ENCODE measurements at regions not wholly inside any gene's neighbourhood (a gene's known extent, or its start where the extent isn't known, plus 50 kb on each side); places are given as distances from the start of the nearest gene placed in this dataset.

DNA sequence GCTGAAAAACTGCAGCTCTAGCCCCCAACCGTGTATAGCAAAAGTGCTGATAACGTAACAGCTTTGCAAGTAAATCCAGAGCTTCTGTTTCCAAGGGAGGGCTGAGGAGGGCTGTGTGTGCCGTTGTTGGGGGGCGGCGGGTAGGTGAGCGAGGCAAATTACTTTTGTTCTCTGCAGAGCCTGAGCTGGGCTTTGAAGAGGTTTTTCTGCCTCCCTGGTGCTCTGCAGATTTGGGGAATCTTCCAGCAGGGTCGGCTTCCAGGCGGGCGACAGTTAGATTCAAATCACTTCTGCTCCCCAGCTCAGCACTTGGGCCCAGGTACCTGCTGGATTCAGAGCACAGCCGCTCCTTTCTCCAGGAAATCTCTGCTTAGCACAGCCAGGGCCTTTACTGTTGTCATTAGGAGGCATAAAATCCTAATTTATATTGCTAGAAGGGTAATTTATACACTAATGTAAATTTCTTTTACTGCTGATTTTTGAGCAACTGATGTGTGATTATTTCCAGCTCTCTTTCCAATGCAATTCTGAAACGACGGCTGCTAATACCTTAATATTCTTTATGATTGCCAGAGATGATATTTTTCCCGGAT lies 442.4 kb downstream of the TYW1 start:
- TF ChIP-seq, protein P1, sequence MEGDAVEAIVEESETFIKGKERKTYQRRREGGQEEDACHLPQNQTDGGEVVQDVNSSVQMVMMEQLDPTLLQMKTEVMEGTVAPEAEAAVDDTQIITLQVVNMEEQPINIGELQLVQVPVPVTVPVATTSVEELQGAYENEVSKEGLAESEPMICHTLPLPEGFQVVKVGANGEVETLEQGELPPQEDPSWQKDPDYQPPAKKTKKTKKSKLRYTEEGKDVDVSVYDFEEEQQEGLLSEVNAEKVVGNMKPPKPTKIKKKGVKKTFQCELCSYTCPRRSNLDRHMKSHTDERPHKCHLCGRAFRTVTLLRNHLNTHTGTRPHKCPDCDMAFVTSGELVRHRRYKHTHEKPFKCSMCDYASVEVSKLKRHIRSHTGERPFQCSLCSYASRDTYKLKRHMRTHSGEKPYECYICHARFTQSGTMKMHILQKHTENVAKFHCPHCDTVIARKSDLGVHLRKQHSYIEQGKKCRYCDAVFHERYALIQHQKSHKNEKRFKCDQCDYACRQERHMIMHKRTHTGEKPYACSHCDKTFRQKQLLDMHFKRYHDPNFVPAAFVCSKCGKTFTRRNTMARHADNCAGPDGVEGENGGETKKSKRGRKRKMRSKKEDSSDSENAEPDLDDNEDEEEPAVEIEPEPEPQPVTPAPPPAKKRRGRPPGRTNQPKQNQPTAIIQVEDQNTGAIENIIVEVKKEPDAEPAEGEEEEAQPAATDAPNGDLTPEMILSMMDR (IDR thresholded peaks at IDR 0.05; ENCODE audit: low read depth, low read length), result no peak

DNA sequence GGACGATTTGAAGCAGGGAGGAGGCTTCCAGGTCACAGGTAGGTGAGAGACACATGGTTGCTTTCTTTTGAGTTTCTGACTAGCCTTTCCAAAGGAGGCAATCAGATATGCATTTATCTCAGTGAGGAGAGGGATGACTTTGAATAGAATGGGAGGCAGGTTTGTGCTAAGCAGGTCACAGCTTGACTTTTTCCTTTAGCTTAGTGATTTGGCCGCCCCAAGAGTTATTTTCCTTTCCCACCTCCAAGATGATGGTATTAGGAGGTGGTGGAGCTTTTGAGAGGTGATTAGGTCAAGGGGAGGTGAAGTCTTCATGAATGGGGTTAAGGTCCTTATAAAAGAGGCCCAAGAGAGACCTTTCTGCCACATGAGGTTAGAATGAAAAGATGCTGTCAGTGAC lies 443.7 kb downstream of the TYW1 start:
- TF ChIP-seq, protein P1 (IDR thresholded peaks at IDR 0.05; ENCODE audit: low read depth, low read length), result no peak
- H3K4me3 ChIP-seq (ENCODE audit: low read depth, low read length), result no peak overlapping the region

More for the DNA sequence above, 442.4 kb downstream of the TYW1 start:
- no peak overlapping the region for H3K4me3 ChIP-seq (ENCODE audit: low read depth, low read length)

DNA sequence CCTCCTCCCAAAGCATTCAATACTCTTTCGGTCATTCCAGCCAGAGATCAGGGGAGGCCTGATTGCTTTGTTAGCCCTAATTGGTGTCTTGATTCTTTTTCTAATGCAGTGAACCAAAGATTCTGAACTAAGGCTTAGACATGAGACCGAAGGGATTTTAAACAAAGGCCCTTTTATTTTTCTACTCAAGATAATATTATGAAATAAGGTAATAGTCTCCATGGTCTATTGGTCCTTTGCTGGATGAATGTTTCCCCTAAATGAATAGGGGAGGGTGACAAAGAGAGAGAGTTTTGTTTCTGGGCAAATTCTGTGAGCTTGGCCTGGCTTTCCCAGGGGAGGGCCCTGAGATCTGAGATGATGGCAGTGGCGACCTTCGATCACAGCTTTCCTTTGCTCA lies 449.1 kb downstream of the TYW1 start:
- TF ChIP-seq, protein P1 (IDR thresholded peaks at IDR 0.05; ENCODE audit: low read depth, low read length), result no peak
- H3K4me3 ChIP-seq (ENCODE audit: low read depth, low read length), result no peak overlapping the region

DNA sequence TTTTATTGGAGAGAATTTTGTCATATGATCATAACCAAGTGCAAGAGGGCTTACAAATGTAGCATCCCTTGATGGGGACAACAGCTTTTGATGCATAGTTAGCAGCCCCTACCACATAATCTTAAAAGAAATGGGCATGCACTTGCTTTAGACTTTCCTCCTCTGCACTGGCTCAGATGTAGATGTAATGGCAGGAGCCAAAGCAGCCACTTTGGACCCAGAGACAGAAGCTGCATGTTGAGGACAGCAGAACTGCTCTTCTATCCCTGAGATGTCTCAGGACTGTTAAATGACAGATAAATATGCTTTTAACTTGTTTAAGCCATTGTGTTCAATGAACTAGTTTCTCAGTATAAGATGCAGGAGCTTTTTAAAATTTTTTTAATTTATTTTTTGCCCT lies 450.7 kb downstream of the TYW1 start:
- TF ChIP-seq, protein P1 (IDR thresholded peaks at IDR 0.05; ENCODE audit: low read depth, low read length), result no peak
- H3K4me3 ChIP-seq (ENCODE audit: low read depth, low read length), result no peak overlapping the region

DNA sequence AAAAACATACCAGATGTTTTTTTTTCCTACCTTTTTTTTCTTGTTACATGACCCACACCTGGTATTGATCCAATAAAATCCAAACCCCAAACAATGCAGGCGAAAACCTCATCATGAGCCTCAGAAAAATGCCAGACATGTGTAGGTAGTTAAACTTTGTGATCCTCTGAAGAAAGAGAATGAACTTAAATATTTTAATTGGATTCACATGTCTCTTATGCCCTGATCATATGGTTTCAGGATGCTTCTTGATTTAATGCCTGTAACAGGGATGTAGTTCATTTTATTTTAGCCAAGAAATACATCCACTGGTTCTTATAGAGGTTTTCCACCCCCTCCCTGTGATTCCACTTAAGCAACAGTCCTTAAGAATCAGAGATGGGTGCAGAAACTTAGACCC lies 451.6 kb downstream of the TYW1 start:
- no peak overlapping the region for H3K4me3 ChIP-seq (ENCODE audit: low read depth, low read length)
- TF ChIP-seq, protein P1 (IDR thresholded peaks at IDR 0.05; ENCODE audit: low read depth, low read length), result no peak

DNA sequence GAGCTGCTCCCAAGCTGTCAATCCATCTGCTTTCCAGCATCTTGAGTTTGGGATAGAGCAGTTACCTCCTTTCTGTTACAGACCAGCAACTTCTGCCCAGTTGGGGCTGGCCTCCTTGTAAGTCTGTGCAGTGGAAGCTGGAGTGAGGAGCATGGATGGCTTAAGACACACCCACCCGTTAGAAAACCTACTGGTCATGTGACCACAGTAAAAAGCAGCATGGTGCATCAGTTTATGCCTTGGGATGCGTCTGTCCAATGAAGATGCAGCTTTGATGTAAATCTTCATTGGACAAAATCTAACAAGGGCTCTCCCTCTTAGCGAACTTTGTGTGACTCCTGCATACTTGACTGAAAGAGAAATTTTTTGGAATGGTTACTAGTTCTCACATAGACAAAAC lies 453.5 kb downstream of the TYW1 start:
- TF ChIP-seq, protein P1 (IDR thresholded peaks at IDR 0.05; ENCODE audit: low read depth, low read length), result no peak
- H3K4me3 ChIP-seq (ENCODE audit: low read depth, low read length), result no peak overlapping the region

DNA sequence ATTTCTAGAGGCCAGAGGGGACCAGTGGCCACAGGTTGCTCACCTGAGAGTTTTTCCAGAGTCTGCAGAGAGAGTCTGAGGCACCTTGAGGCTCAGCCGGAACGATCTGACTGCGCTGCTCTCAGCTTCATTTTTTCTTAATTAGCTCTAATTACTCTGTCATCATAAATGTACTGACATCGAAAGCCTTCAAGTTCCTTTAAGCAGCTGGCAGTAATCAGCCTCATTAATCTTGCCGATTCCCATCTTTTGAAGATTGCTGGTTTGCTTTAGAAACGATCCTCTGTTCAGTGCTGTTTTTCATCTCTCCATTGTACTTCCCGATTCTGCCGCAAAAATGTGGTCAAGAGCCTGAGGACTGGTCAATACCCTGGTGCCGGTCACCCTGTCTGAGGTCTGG lies 454.7 kb downstream of the TYW1 start:
- no peak overlapping the region for H3K4me3 ChIP-seq (ENCODE audit: low read depth, low read length)
- TF ChIP-seq, protein P1 (IDR thresholded peaks at IDR 0.05; ENCODE audit: low read depth, low read length), result no peak
